Astrocyte of the cerebellum (primary cell): ENCODE measurements at regions not wholly inside any gene's neighbourhood (a gene's known extent, or its start where the extent isn't known, plus 50 kb on each side); places are given as distances from the start of the nearest gene placed in this dataset.

ENCODE experiments used
- DNase-seq: peaks from one replicate; pipeline ENCODE4 v3.0.0-alpha.2; 2011; ENCODE audit warnings: low read depth
- H3K4me3 ChIP-seq: 2 replicates; pipeline ENCODE4 v1.5.1; 2011; ENCODE audit warnings: mild to moderate bottlenecking, low read depth, low read length, moderate library complexity
- in situ Hi-C: cut with HindIII; loops from 2 replicates; pipeline ENCODE4 v1.10.0; 2017; ENCODE audit warnings: low sequenced_read_pairs
- TF ChIP-seq, protein P1 (sequence below): IDR thresholded peaks from 2 replicates; pipeline ENCODE4 v1.5.1; 2012; ENCODE audit warnings: low read length, low read depth, moderate library complexity, mild to moderate bottlenecking; ENCODE audit errors: missing control alignments

DNA sequence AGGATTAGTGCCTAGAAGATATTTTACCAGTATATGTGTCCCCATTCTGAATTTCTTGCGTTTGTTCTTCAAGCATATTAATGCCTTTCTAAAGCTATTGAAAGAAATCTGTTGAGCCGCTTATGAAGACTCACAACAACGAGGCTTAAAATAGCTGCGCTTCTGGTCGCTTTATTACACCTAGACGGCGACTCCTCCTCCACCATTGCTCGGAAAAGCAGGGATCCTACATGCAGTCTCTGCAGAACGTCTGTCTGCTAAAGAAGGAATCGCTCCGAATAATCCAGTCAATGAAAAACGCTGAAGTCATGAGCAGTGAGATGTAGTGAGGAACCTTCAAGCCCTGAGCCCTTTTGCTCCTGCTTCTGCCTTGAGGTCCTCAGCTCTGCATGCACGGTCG is 94.8 kb upstream of the ZNF516 start:
- TF ChIP-seq, protein P1, sequence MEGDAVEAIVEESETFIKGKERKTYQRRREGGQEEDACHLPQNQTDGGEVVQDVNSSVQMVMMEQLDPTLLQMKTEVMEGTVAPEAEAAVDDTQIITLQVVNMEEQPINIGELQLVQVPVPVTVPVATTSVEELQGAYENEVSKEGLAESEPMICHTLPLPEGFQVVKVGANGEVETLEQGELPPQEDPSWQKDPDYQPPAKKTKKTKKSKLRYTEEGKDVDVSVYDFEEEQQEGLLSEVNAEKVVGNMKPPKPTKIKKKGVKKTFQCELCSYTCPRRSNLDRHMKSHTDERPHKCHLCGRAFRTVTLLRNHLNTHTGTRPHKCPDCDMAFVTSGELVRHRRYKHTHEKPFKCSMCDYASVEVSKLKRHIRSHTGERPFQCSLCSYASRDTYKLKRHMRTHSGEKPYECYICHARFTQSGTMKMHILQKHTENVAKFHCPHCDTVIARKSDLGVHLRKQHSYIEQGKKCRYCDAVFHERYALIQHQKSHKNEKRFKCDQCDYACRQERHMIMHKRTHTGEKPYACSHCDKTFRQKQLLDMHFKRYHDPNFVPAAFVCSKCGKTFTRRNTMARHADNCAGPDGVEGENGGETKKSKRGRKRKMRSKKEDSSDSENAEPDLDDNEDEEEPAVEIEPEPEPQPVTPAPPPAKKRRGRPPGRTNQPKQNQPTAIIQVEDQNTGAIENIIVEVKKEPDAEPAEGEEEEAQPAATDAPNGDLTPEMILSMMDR = no peak
- no peak for DNase-seq
- H3K4me3 ChIP-seq = no peak overlapping the region
- in situ Hi-C loops = no loop called here

DNA sequence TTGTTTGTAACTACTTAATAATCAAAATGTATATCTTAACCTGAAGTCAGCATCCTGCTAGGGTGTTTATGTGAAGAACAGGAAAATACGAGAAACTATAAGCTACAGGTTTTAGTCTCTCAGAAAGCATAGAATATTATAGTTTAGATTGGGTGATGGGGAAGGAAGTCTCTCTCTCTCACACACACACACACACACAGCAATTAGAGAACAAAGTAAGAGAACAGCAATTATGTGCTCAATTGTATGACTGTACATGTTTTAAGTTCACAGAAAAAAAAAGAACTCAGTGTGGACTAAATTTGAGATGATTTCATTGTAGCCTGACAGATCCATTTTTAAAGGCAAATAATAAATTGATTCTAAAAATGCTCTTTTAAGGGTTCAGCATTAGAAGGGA is 94.3 kb upstream of the ZNF516 start:
- no peak for DNase-seq
- in situ Hi-C loops = no loop called here
- H3K4me3 ChIP-seq = no peak overlapping the region
- TF ChIP-seq, protein P1 = no peak

DNA sequence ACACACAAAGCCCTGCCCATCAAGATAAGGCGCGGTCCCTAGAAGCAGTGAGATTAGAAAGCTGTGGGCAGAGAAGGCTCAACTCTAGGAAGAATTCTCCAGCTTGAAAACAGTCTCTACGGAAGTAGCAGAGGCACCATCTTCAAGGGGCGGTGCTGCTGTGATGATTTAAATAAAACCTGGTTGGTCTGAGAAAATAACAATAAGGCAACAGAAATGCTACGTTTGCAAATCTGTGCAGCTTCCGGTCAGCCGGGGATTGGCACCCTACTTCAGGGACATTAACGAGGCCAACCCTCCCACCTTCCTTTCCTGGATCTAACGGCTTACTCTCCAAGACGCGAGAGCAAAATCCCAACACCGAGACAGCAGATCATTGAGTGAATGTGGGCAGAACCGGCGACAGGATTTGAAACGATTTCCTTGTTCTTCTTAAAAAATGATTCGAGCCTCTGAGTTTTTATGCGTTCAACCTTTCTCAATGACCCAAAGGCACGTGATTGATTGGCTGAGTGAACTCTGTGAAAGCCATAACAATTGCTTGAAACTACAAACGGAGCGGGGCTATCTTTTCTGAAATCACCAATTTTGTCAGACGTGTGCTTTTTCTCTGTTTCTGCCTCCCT is 93.7 kb upstream of the ZNF516 start:
- H3K4me3 ChIP-seq = peak overlapping the region; percentile 23
- no peak for DNase-seq
- in situ Hi-C loops = no loop called here
- TF ChIP-seq, protein P1 = no peak

DNA sequence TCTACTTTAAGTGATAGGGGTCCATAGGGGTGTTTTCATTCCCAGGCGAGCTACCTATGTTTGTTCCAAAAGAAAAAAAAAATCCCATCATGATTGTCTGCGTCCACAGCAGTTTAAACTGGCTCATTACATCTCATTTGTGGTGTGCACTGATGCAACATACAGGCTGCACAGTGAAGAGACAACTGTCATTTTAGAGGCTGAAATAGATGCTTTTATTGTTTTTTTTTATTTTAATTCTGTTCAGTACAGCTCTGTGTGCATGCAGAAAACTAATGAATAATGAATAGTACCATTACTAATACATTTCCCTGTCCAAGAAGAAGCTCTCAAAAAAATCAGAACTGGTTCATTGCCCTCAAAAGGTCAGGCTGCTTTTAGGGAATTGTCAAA is 92.8 kb upstream of the ZNF516 start:
- TF ChIP-seq, protein P1 = no peak
- no peak overlapping the region for H3K4me3 ChIP-seq
- in situ Hi-C loops = no loop called here
- no peak for DNase-seq

DNA sequence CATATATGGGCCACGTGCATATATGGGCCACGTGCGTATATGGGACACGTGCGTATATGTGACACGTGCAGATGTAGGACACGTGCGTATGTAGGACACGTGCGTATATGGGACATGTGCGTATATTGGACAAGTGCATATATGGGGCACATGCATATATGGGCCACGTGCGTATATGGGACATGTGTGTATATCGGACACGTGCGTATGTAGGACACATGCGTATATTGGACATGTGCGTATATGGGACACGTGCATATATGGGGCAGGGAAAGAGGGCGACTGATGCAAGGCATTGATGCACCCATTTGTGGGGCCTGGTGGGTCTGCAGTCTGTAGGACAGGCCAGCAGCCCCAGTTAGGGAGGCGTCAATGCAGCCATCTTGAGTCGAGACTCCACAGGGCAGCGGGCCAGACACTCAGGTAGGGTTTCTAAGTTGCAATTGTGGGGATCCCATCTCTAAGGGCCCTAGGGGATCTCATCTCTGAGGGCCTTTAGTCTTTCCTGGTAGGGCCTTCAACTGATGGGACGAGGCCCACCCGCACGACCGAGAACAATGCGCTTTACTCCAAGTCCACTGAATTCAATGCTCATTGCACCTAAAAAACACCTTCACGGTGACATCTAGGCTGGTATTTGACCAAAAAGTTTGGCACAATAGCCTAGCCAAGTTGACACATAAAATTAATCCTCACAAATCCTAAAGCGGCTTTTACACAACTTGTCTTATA is 92.3 kb upstream of the ZNF516 start:
- no peak for DNase-seq
- TF ChIP-seq, protein P1 = no peak
- H3K4me3 ChIP-seq = no peak overlapping the region
- in situ Hi-C loops = no loop called here

DNA sequence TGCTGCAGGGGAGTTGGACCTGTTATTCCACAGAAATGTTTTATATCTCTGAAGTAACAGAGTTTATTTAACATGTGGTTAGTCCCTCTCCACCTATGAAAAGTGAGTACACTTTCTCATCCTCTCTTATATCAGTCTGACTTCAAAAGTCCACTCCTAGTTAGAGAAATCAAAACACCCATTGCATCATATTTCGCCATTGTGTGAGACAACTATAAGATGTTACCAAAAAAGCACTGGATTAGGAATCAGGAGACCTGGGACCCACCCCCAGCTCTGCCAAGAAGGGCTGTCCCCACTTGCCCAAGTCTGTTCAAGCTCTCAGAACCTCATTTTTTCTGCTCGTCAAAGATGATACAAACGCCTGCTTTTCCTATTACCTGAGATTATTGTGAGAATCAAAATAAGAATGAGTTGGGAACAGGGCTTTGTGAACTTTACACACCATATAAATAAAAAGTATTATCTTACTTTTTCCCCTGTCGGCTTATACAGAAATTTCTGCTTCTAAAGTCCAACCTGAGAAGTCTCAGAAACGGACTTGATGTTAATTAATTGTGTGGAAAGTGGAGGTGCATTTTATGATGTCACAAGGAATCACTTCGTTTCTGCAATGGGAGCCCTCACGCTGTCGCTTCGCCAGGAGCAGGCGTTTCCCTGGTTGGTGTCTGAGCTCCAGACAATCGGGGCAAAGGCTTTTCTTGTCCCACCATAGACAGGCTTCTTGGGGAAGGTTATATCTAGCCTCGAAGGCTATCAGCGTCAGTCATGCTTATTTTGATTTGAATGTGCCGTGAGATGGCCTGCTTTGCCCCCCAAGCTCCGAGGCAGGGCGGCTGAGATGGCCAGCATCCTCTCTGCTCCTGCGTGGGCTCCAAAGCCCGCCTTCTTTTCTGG is 89.6 kb upstream of the ZNF516 start:
- no peak overlapping the region for H3K4me3 ChIP-seq
- TF ChIP-seq, protein P1 = no peak
- in situ Hi-C loops = no loop called here
- DNase-seq = no peak
